ENCODE measurements at regions not wholly inside any gene's neighbourhood (a gene's known extent, or its start where the extent isn't known, plus 50 kb on each side); places are given as distances from the start of the nearest gene placed in this dataset.

- Histone ChIP-seq H3K4me1 (no peaks in the 10 kb centered on the region), H3K4me3 (no peak overlapping the region), H3K27ac (no peak overlapping the region), H3K9me3 (no peaks in the 10 kb centered on the region), H3K4me2 (no peak overlapping the region)
- DNase-seq (ENCODE audit: low read depth in 1 of 2, low spot score in 1 of 2), result no peak
- no peak for FAIRE-seq
- CTCF ChIA-PET, result no interaction called here
- WGBS (ENCODE audit: missing lambda C conversion rate), result 3% methylated on average over 1 of the region's 1 CpG
- ATAC-seq, result no peak
- POLR2A ChIA-PET, result no interaction called here
- TF ChIP-seq PBX3 (IDR thresholded peaks at IDR 0.05) (no peak), EHF (CRISPR knock-in tag; IDR thresholded peaks at IDR 0.05) (no peak), ESRRA (IDR thresholded peaks at IDR 0.05; ENCODE audit: borderline replicate concordance, low read length) (no peak), REST (IDR thresholded peaks at IDR 0.05) (no peak), ZNF302 (CRISPR knock-in tag; IDR thresholded peaks at IDR 0.05) (no peak), ZFP36 (IDR thresholded peaks at IDR 0.05; ENCODE audit: borderline replicate concordance, partially characterized antibody) (no peak), CBX8 (IDR thresholded peaks at IDR 0.05) (no peak), HES2 (IDR thresholded peaks at IDR 0.05) (no peak), CHD2 (IDR thresholded peaks at IDR 0.05; ENCODE audit: low read length, partially characterized antibody) (no peak), JUN (IDR thresholded peaks at IDR 0.05) (no peak), ZSCAN20 (CRISPR knock-in tag; IDR thresholded peaks at IDR 0.05) (no peak), ELK1 (IDR thresholded peaks at IDR 0.05; ENCODE audit: low read depth, low read length) (no peak), BHLHE40 (IDR thresholded peaks at IDR 0.05; ENCODE audit: low read depth, low read length) (no peak)
These were observed 70.4 kb upstream of the KY start for GRCh38 chr3:134721214-134721613.

- H3K9me3 ChIP-seq, result no peaks in the 10 kb centered on the region
- H3K27ac ChIP-seq, result no peak overlapping the region
- no peak overlapping the region for H3K4me2 ChIP-seq
- POLR2A ChIA-PET, result no interaction called here
- WGBS (ENCODE audit: missing lambda C conversion rate), result 0% methylated on average over 2 of the region's 2 CpGs
- no peak for ATAC-seq
- H3K4me1 ChIP-seq, result no peaks in the 10 kb centered on the region
- FAIRE-seq, result no peak
- DNase-seq (ENCODE audit: low read depth in 1 of 2, low spot score in 1 of 2), result no peak
- CTCF ChIA-PET, result no interaction called here
- H3K4me3 ChIP-seq, result no peak overlapping the region
- no peak for TF ChIP-seq HOXB5 (CRISPR knock-in tag; IDR thresholded peaks at IDR 0.05)
- no peak for TF ChIP-seq HEYL (CRISPR knock-in tag; IDR thresholded peaks at IDR 0.05)
- TF ChIP-seq BHLHE40 (IDR thresholded peaks at IDR 0.05; ENCODE audit: low read depth, low read length), result no peak
- TF ChIP-seq HES2 (IDR thresholded peaks at IDR 0.05), result no peak
- no peak for TF ChIP-seq NPAS2 (CRISPR knock-in tag; IDR thresholded peaks at IDR 0.05; ENCODE audit: borderline replicate concordance)
- no peak for TF ChIP-seq CTCF (IDR thresholded peaks at IDR 0.05)
- TF ChIP-seq ELK1 (IDR thresholded peaks at IDR 0.05; ENCODE audit: low read depth, low read length), result no peak
- TF ChIP-seq SMC3 (IDR thresholded peaks at IDR 0.05), result no peak
- no peak for TF ChIP-seq POLR2AphosphoS2 (conservative IDR thresholded peaks at IDR 0.05; ENCODE audit: low read length)
These were observed 72.1 kb upstream of the EPHB1 start for GRCh38 chr3:134722969-134723368.

Data from A549 (cell line).